ENCODE measurements at regions not wholly inside any gene's neighbourhood (a gene's known extent, or its start where the extent isn't known, plus 50 kb on each side); places are given as distances from the start of the nearest gene placed in this dataset.

DNA sequence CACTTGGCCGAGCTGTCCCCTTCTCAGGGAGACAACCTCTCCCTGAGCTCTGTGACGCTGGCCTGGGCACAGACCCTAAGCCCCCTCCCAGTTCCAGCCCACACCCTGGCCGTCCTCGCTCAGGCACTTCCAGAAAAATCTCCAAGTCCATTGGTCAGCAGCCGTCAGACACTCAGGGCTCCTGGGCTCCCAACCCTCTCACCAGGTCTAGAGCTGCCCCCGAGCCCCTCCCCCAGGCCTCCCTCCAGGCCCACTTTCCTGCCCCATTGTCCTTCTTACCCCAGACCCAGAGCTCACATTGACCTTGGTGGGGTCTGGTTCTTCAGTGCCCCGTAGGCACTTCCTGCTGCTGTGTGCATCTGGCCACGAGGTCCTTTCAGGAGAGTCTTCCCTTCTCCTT, 249.3 kb upstream of the RTL1 start:
- no peak for TF ChIP-seq CTCF (IDR thresholded peaks at IDR 0.05; ENCODE audit: low read depth, low read length)
- no peak overlapping the region for H3K4me3 ChIP-seq (ENCODE audit: low read depth, low read length)

GRCh38 chr14:101153691-101154090, 250.2 kb upstream of the RTL1 start:
- no peak for TF ChIP-seq CTCF (IDR thresholded peaks at IDR 0.05; ENCODE audit: low read depth, low read length)
- H3K4me3 ChIP-seq (ENCODE audit: low read depth, low read length) = no peak overlapping the region

DNA sequence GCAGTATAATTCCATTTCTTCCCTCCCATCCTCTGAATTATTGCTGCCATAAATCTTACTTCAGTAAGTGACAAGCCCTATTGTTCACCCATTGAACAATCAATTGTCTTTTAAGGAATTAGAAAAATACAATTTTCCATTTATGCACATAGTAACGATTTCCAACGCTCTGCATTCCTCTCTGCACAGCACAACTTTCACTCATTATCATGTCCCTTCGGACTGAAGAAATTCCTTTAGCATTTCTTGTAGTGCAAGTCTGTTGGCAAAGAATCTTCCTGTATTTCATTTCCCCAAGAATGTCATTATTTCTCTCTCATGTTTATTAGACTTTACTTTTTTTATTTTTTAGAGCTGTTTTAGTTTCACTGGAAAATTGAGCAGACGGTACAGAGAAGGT, 252.1 kb upstream of the RTL1 start:
- no peak overlapping the region for H3K4me3 ChIP-seq (ENCODE audit: low read depth, low read length)
- TF ChIP-seq CTCF (IDR thresholded peaks at IDR 0.05; ENCODE audit: low read depth, low read length) = no peak

DNA sequence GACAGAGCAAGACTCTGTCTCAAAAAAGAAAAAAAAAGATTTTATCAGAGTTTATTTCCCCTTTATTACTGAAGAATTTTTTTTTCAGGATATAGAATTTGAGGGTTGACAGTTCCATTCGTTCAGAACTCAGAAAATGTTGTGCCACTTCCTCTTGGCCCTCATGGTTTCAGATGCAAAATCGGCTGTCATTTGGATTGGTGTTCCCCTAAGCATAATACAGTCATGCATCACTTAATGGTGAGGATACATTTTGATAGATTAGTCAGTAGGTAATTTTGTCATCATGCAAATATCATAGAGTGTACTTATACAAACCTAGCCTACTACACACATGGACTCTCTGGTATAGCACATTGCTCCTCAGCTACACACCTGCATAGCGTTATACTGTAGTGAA, 263.9 kb upstream of the RTL1 start:
- TF ChIP-seq CTCF (IDR thresholded peaks at IDR 0.05; ENCODE audit: low read depth, low read length) = no peak
- no peak overlapping the region for H3K4me3 ChIP-seq (ENCODE audit: low read depth, low read length)

DNA sequence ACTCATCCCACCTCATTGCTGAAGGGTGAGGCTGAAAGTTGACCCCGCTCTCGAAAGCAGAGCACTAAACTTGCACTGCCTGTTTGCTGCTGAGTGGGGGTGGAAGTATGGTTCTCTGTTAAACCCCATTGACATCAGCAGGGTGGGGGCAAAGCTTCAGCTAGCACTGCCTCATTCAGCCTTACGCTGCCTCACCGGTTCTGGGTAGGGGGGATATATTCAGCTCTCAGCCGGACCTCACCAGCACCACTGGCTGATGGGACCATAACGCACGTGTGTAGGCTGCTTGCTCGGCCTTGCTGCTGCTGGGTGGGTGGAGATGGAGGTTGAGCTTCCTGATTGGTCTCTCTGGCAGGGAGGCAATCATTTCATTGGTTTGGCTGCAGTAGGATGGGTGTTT, 265.7 kb upstream of the RTL1 start:
- H3K4me3 ChIP-seq (ENCODE audit: low read depth, low read length) = no peak overlapping the region
- TF ChIP-seq CTCF (IDR thresholded peaks at IDR 0.05; ENCODE audit: low read depth, low read length) = no peak

- TF ChIP-seq CTCF (IDR thresholded peaks at IDR 0.05; ENCODE audit: low read depth, low read length) = no peak
- H3K4me3 ChIP-seq (ENCODE audit: low read depth, low read length) = no peak overlapping the region
Observed at GRCh38 chr14:101171650-101172049, 268.1 kb upstream of the RTL1 start.

GRCh38 chr14:101173698-101174521, 270.4 kb upstream of the RTL1 start:
- TF ChIP-seq CTCF (IDR thresholded peaks at IDR 0.05; ENCODE audit: low read depth, low read length) = no peak
- H3K4me3 ChIP-seq (ENCODE audit: low read depth, low read length) = no peak overlapping the region
